Mucosa of rectum (tissue), 2 donors: ENCODE measurements at regions not wholly inside any gene's neighbourhood (a gene's known extent, or its start where the extent isn't known, plus 50 kb on each side); places are given as distances from the start of the nearest gene placed in this dataset.

Source experiments
- H3K27ac ChIP-seq, 2 donors: one replicate each; pipeline ENCODE4 v1.7.0; 2013; ENCODE audit warnings: inconsistent platforms in 2 of 2, low read depth in 2 of 2, low read length in 2 of 2
- H3K27me3 ChIP-seq, 2 donors: one replicate each; pipeline ENCODE4 v1.7.0; 2013; ENCODE audit warnings: low read length in 2 of 2; ENCODE audit not compliant: control insufficient read depth in 2 of 2, insufficient read depth in 2 of 2
- H3K36me3 ChIP-seq, 2 donors: one replicate each; pipeline ENCODE4 v1.7.0; 2013; ENCODE audit warnings: low read length in 2 of 2; ENCODE audit not compliant: control insufficient read depth in 2 of 2, insufficient read depth in 2 of 2
- H3K4me1 ChIP-seq, 2 donors: one replicate each; pipeline ENCODE4 v1.7.0; 2013; ENCODE audit warnings: low read length in 2 of 2, mild to moderate bottlenecking in 1 of 2; ENCODE audit not compliant: control insufficient read depth in 2 of 2, insufficient read depth in 2 of 2
- H3K4me3 ChIP-seq, 2 donors: one replicate each; pipeline ENCODE4 v1.7.0; 2013; ENCODE audit warnings: low read length in 2 of 2
- H3K9ac ChIP-seq, 2 donors: one replicate each; pipeline ENCODE4 v1.7.0; 2013; ENCODE audit warnings: low read length in 2 of 2, low read depth in 1 of 2, mild to moderate bottlenecking in 1 of 2
- H3K9me3 ChIP-seq, 2 donors: one replicate each; pipeline ENCODE4 v1.7.0; 2013; ENCODE audit warnings: low read length in 2 of 2; ENCODE audit not compliant: control insufficient read depth in 2 of 2
- donor health status: healthy.
- donor health status: Normal muscosa, but diverticular disease.

- H3K9me3 ChIP-seq: no peaks in the 10 kb centered on the region
- no peak overlapping the region for H3K27ac ChIP-seq
- no peaks in the 10 kb centered on the region for H3K27me3 ChIP-seq
- no peaks in the 10 kb centered on the region for H3K4me1 ChIP-seq
- no peaks in the 10 kb centered on the region for H3K36me3 ChIP-seq
- no peak overlapping the region for H3K4me3 ChIP-seq
- no peak overlapping the region for H3K9ac ChIP-seq
These were observed 342.1 kb downstream of the TLE4 start for GRCh38 chr9:79913867-79914266.

GRCh38 chr9:79912318-79913070 is 340.7 kb downstream of the TLE4 start:
- Histone ChIP-seq H3K4me3 (no peak overlapping the region), H3K9me3 (no peaks in the 10 kb centered on the region)

GRCh38 chr9:79911724-79912123 is 340.0 kb downstream of the TLE4 start:
- Histone ChIP-seq H3K36me3 (no peaks in the 10 kb centered on the region), H3K4me3 (no peak overlapping the region), H3K9me3 (no peaks in the 10 kb centered on the region), H3K9ac (no peak overlapping the region), H3K27me3 (no peaks in the 10 kb centered on the region), H3K27ac (no peak overlapping the region), H3K4me1 (no peaks in the 10 kb centered on the region)

More at GRCh38 chr9:79912318-79913070, 340.7 kb downstream of the TLE4 start:
- Histone ChIP-seq H3K9ac (no peak overlapping the region), H3K36me3 (no peaks in the 10 kb centered on the region), H3K4me1 (no peaks in the 10 kb centered on the region), H3K27ac (no peak overlapping the region), H3K27me3 (no peaks in the 10 kb centered on the region)

- H3K4me1 ChIP-seq: no peaks in the 10 kb centered on the region
- H3K27me3 ChIP-seq: no peaks in the 10 kb centered on the region
- no peaks in the 10 kb centered on the region for H3K36me3 ChIP-seq
- H3K4me3 ChIP-seq: no peak overlapping the region
- no peaks in the 10 kb centered on the region for H3K9me3 ChIP-seq
- no peak overlapping the region for H3K27ac ChIP-seq
- H3K9ac ChIP-seq: no peak overlapping the region
These were observed 331.2 kb downstream of the TLE4 start for GRCh38 chr9:79902825-79903600.

DNA sequence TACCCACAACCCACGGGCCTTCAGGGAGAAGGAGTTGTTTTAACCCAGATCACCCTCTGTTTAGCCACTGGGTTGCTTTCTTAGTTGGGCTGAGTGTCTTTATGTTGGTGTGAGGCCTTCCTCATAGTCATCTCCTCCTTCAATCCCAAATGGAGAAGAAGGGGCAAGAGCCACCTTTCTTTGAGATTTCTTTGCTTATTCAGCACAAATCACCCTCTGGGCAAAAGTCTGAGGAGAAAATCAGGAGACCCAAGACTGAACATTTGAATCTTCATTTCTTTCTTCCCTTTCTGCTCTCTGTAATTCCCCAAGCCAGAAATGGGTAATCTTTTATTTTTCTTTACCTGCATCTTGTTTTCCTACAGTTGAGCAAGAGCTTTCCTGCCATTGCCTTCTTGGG is 329.0 kb downstream of the TLE4 start:
- Histone ChIP-seq H3K4me3 (no peak overlapping the region), H3K4me1 (no peaks in the 10 kb centered on the region), H3K27me3 (no peaks in the 10 kb centered on the region), H3K36me3 (no peaks in the 10 kb centered on the region), H3K9ac (no peak overlapping the region), H3K9me3 (no peaks in the 10 kb centered on the region), H3K27ac (no peak overlapping the region)

DNA sequence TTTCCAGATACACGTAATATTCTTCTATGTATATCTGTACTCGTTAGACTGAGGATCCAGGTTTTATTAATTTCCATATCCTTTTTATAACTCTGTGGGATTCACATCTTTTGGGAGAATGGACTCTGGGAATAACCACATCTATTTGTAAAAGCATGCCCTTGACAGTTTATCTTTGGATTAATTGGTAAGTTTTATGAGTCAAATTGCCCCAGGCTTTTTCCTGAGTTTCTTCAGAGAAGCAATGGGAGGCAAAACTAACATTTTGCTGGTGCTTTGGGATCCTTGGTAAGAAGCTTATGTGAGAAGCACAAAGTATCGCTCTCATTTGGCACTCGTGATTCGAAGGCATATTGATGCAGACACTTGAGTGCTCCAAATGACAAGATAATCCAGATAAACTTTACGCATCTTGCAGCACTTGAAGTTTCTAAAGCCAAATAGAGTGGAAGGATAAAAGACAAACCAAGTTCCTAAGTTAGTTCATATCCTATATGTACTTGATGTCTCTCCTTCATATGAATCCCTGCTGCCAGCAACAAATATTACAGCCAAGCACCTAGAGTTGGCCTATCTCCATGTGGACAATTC is 324.7 kb downstream of the TLE4 start:
- no peaks in the 10 kb centered on the region for H3K36me3 ChIP-seq
- H3K27ac ChIP-seq: no peak overlapping the region
- no peaks in the 10 kb centered on the region for H3K4me1 ChIP-seq
- H3K27me3 ChIP-seq: no peaks in the 10 kb centered on the region
- no peak overlapping the region for H3K9ac ChIP-seq
- H3K9me3 ChIP-seq: no peaks in the 10 kb centered on the region
- no peak overlapping the region for H3K4me3 ChIP-seq

DNA sequence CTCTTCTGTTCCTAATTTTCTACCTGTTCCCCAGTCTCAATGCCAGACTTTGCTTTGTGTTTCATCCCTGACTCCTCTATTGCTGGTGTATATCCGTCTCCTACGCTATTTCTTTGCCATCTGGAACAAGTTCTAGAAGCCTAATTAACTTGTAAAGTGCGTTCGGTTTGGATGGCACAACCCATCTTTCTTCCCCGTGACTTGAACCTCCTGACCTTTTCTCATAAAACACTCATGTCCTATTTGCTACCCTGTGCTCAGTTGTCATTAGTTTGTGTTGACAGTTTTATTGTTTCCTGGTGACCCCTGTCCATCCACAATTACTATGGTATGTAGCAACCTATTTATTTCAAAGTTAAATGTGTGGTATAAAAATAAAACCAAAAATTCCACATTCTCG is 323.5 kb downstream of the TLE4 start:
- Histone ChIP-seq H3K9ac (no peak overlapping the region), H3K27ac (no peak overlapping the region), H3K9me3 (no peaks in the 10 kb centered on the region), H3K4me3 (no peak overlapping the region), H3K36me3 (no peaks in the 10 kb centered on the region), H3K4me1 (no peaks in the 10 kb centered on the region), H3K27me3 (no peaks in the 10 kb centered on the region)

DNA sequence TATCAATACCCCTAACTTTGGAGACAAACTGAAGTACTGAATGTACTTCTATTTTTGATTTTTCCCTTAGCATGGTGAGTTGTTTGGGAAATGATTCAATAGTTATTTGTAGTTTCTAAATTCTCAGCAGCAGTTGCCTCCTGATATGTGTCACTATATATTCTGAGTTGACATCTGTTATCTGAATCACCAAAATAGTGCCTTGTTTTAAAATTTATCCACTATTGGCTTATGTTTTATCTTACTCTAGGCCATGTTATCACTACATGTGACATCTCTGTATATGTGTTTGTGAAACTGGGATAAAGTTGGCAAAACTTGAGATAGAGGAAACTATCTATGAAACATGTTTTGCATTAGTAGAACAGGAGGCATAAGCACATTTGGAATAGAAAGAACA is 317.6 kb downstream of the TLE4 start:
- H3K27me3 ChIP-seq: no peaks in the 10 kb centered on the region
- no peaks in the 10 kb centered on the region for H3K36me3 ChIP-seq
- no peak overlapping the region for H3K27ac ChIP-seq
- H3K4me3 ChIP-seq: no peak overlapping the region
- H3K4me1 ChIP-seq: no peaks in the 10 kb centered on the region
- H3K9me3 ChIP-seq: no peaks in the 10 kb centered on the region
- no peak overlapping the region for H3K9ac ChIP-seq

DNA sequence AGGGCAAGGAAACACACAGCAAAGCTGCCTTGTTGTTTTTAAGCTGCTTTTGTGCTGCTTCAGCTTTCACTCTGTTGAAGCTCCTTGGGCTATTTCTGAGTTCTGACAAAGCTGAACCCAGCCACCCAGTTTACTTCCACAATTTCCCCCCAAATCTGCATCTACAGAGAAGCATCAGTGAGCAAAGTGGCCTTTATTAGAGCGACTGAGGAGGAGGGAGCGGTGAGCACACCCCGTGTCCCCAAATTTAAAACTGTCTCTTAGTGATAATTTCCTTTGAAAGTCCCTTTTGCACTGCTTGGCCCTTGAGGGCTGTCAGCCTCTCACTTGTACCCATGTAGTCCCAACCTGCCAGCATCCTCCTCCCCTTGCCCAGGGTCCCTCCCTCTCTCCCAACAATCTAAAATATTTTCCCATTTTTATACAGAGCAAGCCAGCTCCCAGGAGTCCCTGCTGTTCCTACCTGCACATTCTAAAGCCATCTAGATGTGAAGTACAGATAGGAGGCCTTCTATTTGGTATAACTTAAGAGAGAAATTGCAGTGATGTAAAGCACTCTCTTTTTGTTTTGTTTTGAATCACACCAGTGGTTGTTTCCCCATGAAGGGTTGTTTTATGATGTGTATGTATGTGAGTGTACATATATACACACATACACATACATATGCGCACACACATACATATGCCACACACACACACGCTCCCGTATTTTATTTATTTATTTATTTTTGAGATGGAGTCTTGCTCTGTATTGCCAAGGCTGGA is 313.5 kb downstream of the TLE4 start:
- Histone ChIP-seq H3K4me3 (no peak overlapping the region), H3K9me3 (no peaks in the 10 kb centered on the region)

GRCh38 chr9:79884546-79884945 is 312.8 kb downstream of the TLE4 start:
- Histone ChIP-seq H3K4me1 (no peaks in the 10 kb centered on the region), H3K27me3 (no peaks in the 10 kb centered on the region), H3K9me3 (no peaks in the 10 kb centered on the region), H3K36me3 (no peaks in the 10 kb centered on the region), H3K4me3 (no peak overlapping the region), H3K9ac (no peak overlapping the region), H3K27ac (no peak overlapping the region)

More for the DNA sequence above, 313.5 kb downstream of the TLE4 start:
- no peaks in the 10 kb centered on the region for H3K27me3 ChIP-seq
- H3K9ac ChIP-seq: no peak overlapping the region
- no peak overlapping the region for H3K27ac ChIP-seq
- no peaks in the 10 kb centered on the region for H3K36me3 ChIP-seq
- H3K4me1 ChIP-seq: no peaks in the 10 kb centered on the region
